HEK293 (cell line): ENCODE measurements at regions not wholly inside any gene's neighbourhood (a gene's known extent, or its start where the extent isn't known, plus 50 kb on each side); places are given as distances from the start of the nearest gene placed in this dataset.

ENCODE experiments used
- EGR2 ChIP-seq: fragments of 450-650 bp; formaldehyde crosslinking; IDR thresholded peaks from 2 replicates; pipeline ENCODE4 v1.5.1; 2016; ENCODE audit warnings: low read depth, missing biosample characterization, missing genetic modification characterization
- KLF1 ChIP-seq: fragments of 450-650 bp; formaldehyde crosslinking; IDR thresholded peaks from 2 replicates; pipeline ENCODE4 v1.5.1; 2016; ENCODE audit warnings: missing biosample characterization, missing genetic modification characterization
- KLF10 ChIP-seq: fragments of 450-650 bp; IDR thresholded peaks from 2 replicates; pipeline ENCODE4 v1.5.1; 2018; ENCODE audit warnings: missing biosample characterization, mild to moderate bottlenecking, missing genetic modification characterization
- KLF8 ChIP-seq: fragments of 450-650 bp; formaldehyde crosslinking; IDR thresholded peaks from 2 replicates; pipeline ENCODE4 v1.5.1; 2016; ENCODE audit warnings: missing biosample characterization, missing genetic modification characterization
- OSR2 ChIP-seq: fragments of 450-650 bp; formaldehyde crosslinking; IDR thresholded peaks from 2 replicates; pipeline ENCODE4 v1.5.1; 2016; ENCODE audit warnings: missing biosample characterization, missing genetic modification characterization
- YY1 ChIP-seq: fragments of 450-650 bp; formaldehyde crosslinking; IDR thresholded peaks from 2 replicates; pipeline ENCODE4 v1.5.1; 2018; ENCODE audit warnings: missing biosample characterization, missing genetic modification characterization
- ZEB2 ChIP-seq: fragments of 450-650 bp; formaldehyde crosslinking; IDR thresholded peaks from 2 replicates; pipeline ENCODE4 v1.5.1; 2016; ENCODE audit warnings: missing biosample characterization, missing genetic modification characterization
- ZNF138 ChIP-seq: fragments of 450-650 bp; formaldehyde crosslinking; IDR thresholded peaks from 2 replicates; pipeline ENCODE4 v1.5.1; 2016; ENCODE audit warnings: missing biosample characterization, missing genetic modification characterization, borderline replicate concordance
- ZNF140 ChIP-seq: fragments of 450-650 bp; formaldehyde crosslinking; IDR thresholded peaks from 2 replicates; pipeline ENCODE4 v1.5.1; 2016; ENCODE audit warnings: missing biosample characterization, missing genetic modification characterization
- ZNF169 ChIP-seq: fragments of 450-650 bp; formaldehyde crosslinking; IDR thresholded peaks from 2 replicates; pipeline ENCODE4 v1.5.1; 2016; ENCODE audit warnings: missing biosample characterization, missing genetic modification characterization
- ZNF214 ChIP-seq: fragments of 450-650 bp; formaldehyde crosslinking; IDR thresholded peaks from 2 replicates; pipeline ENCODE4 v1.5.1; 2017; ENCODE audit warnings: missing biosample characterization, mild to moderate bottlenecking, missing genetic modification characterization, borderline replicate concordance
- ZNF24 ChIP-seq: fragments of 450-650 bp; formaldehyde crosslinking; IDR thresholded peaks from 2 replicates; pipeline ENCODE4 v1.5.1; 2016; ENCODE audit warnings: missing biosample characterization, missing genetic modification characterization
- ZNF274 ChIP-seq, 2 experiments: fragments of 200-500 bp in 1 of 2; fragments of 450-650 bp in 1 of 2; sonication (Bioruptor generic) in 1 of 2; formaldehyde crosslinking in 1 of 2; IDR thresholded peaks; 2 replicates each; pipeline versions ENCODE4 v1.5.1 to v1.6.1; 2014 to 2016; ENCODE audit warnings: borderline replicate concordance in 1 of 2, inconsistent platforms in 1 of 2, low read length in 1 of 2, missing biosample characterization in 1 of 2, missing genetic modification characterization in 1 of 2
- ZNF292 ChIP-seq: fragments of 450-650 bp; formaldehyde crosslinking; IDR thresholded peaks from 2 replicates; pipeline ENCODE4 v1.5.1; 2016; ENCODE audit warnings: low read depth, missing biosample characterization, missing genetic modification characterization, borderline replicate concordance
- ZNF37A ChIP-seq: fragments of 450-650 bp; IDR thresholded peaks from 2 replicates; pipeline ENCODE4 v1.5.1; 2018; ENCODE audit warnings: missing biosample characterization, missing genetic modification characterization
- ZNF426 ChIP-seq: fragments of 450-650 bp; formaldehyde crosslinking; IDR thresholded peaks from 2 replicates; pipeline ENCODE4 v1.5.1; 2017; ENCODE audit warnings: missing biosample characterization, missing genetic modification characterization, mild to moderate bottlenecking, inconsistent platforms, moderate library complexity
- ZNF560 ChIP-seq: fragments of 450-650 bp; formaldehyde crosslinking; IDR thresholded peaks from 2 replicates; pipeline ENCODE4 v1.5.1; 2017; ENCODE audit warnings: missing biosample characterization, missing genetic modification characterization, borderline replicate concordance
- ZNF571 ChIP-seq: fragments of 450-650 bp; formaldehyde crosslinking; IDR thresholded peaks from 2 replicates; pipeline ENCODE4 v1.5.0; 2017; ENCODE audit warnings: missing biosample characterization, missing genetic modification characterization
- ZNF670 ChIP-seq: fragments of 450-650 bp; formaldehyde crosslinking; IDR thresholded peaks from 2 replicates; pipeline ENCODE4 v1.5.1; 2016; ENCODE audit warnings: missing biosample characterization, missing genetic modification characterization, low read depth
- ZNF747 ChIP-seq: fragments of 450-650 bp; formaldehyde crosslinking; IDR thresholded peaks from 2 replicates; pipeline ENCODE4 v1.5.1; 2016; ENCODE audit warnings: missing biosample characterization, missing genetic modification characterization
- ZNF76 ChIP-seq: fragments of 450-650 bp; formaldehyde crosslinking; IDR thresholded peaks from 2 replicates; pipeline ENCODE4; 2016; ENCODE audit warnings: low read depth, missing biosample characterization, missing genetic modification characterization, borderline replicate concordance
- ZNF830 ChIP-seq: fragments of 450-650 bp; IDR thresholded peaks from 2 replicates; pipeline ENCODE4 v1.5.0; 2018; ENCODE audit warnings: missing biosample characterization, missing genetic modification characterization, low read depth, mild to moderate bottlenecking, moderate library complexity
- ZNF837 ChIP-seq: fragments of 450-650 bp; formaldehyde crosslinking; IDR thresholded peaks from 2 replicates; pipeline ENCODE4 v1.5.1; 2016; ENCODE audit warnings: missing biosample characterization, missing genetic modification characterization
- ZSCAN30 ChIP-seq: fragments of 450-650 bp; IDR thresholded peaks from 2 replicates; pipeline ENCODE4 v1.5.1; 2018; ENCODE audit warnings: missing biosample characterization, mild to moderate bottlenecking, missing genetic modification characterization, moderate library complexity
- TF ChIP-seq, protein P1 (sequence below): fragments of 450-650 bp; formaldehyde crosslinking; IDR thresholded peaks from 2 replicates; pipeline ENCODE4 v1.5.1; 2016; ENCODE audit warnings: missing biosample characterization, missing genetic modification characterization, borderline replicate concordance
- TF ChIP-seq, protein P2 (sequence below): fragments of 450-650 bp; formaldehyde crosslinking; IDR thresholded peaks from 2 replicates; pipeline ENCODE4 v1.5.1; 2016; ENCODE audit warnings: missing biosample characterization, missing genetic modification characterization
- TF ChIP-seq, protein P3 (sequence below): fragments of 450-650 bp; formaldehyde crosslinking; conservative IDR thresholded peaks from 2 replicates; pipeline ENCODE4 v1.5.1; 2016; ENCODE audit warnings: low read depth, missing biosample characterization, missing genetic modification characterization
- TF ChIP-seq, protein P4 (sequence below): fragments of 450-650 bp; formaldehyde crosslinking; IDR thresholded peaks from 2 replicates; pipeline ENCODE4 v1.5.1; 2016; ENCODE audit warnings: missing biosample characterization, missing genetic modification characterization

DNA sequence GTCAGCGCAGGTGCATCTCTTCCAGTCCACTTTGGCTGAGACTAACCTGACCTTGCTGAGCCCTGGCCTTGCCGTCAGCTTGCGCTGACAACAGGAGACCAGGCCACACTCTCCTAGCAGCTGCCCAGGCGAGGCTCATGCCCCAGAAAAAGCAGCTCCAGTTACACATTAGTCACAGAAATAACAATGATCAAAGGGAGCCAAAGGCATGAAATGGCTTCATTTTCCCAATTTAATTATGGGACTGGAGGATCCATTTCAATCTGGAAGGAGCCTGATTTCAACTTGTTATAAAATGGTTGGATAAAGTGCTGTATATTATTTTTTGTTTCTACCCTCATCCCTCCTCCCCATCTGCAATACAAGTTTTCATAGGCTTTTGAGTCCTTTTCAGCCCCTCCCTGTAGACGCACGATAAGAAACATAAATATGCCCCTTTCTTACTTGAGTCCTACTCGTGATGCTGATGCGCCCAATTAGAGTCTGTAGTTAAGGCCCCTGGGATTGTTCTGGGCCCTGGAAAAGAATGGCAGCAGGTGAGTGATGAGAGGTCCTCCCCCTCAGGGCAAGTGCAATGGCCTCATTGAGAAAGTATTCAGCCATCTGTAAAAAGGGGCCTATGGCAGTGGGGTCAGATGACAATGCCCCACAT, 376.0 kb downstream of the C12orf75 start (continued):
- no peak for TF ChIP-seq KLF10 (tag by site-specific recombination)
- TF ChIP-seq EGR2 = no peak
- no peak for TF ChIP-seq ZNF140 (tag by site-specific recombination)
- TF ChIP-seq OSR2 (tag by site-specific recombination) = no peak; the same call in 1 of the 2 replicates
- TF ChIP-seq, protein P1, sequence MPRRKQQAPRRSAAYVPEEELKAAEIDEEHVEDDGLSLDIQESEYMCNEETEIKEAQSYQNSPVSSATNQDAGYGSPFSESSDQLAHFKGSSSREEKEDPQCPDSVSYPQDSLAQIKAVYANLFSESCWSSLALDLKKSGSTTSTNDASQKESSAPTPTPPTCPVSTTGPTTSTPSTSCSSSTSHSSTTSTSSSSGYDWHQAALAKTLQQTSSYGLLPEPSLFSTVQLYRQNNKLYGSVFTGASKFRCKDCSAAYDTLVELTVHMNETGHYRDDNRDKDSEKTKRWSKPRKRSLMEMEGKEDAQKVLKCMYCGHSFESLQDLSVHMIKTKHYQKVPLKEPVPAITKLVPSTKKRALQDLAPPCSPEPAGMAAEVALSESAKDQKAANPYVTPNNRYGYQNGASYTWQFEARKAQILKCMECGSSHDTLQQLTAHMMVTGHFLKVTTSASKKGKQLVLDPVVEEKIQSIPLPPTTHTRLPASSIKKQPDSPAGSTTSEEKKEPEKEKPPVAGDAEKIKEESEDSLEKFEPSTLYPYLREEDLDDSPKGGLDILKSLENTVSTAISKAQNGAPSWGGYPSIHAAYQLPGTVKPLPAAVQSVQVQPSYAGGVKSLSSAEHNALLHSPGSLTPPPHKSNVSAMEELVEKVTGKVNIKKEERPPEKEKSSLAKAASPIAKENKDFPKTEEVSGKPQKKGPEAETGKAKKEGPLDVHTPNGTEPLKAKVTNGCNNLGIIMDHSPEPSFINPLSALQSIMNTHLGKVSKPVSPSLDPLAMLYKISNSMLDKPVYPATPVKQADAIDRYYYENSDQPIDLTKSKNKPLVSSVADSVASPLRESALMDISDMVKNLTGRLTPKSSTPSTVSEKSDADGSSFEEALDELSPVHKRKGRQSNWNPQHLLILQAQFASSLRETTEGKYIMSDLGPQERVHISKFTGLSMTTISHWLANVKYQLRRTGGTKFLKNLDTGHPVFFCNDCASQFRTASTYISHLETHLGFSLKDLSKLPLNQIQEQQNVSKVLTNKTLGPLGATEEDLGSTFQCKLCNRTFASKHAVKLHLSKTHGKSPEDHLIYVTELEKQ = peak; percentile 46; the same call in 1 of the 2 replicates
- no peak for TF ChIP-seq ZNF426
- TF ChIP-seq ZSCAN30 (tag by site-specific recombination) = no peak
- TF ChIP-seq ZNF138 = no peak
- TF ChIP-seq, protein P2, sequence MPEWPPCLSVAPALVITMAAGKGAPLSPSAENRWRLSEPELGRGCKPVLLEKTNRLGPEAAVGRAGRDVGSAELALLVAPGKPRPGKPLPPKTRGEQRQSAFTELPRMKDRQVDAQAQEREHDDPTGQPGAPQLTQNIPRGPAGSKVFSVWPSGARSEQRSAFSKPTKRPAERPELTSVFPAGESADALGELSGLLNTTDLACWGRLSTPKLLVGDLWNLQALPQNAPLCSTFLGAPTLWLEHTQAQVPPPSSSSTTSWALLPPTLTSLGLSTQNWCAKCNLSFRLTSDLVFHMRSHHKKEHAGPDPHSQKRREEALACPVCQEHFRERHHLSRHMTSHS = no peak
- no peak for TF ChIP-seq ZNF571
- TF ChIP-seq, protein P3, sequence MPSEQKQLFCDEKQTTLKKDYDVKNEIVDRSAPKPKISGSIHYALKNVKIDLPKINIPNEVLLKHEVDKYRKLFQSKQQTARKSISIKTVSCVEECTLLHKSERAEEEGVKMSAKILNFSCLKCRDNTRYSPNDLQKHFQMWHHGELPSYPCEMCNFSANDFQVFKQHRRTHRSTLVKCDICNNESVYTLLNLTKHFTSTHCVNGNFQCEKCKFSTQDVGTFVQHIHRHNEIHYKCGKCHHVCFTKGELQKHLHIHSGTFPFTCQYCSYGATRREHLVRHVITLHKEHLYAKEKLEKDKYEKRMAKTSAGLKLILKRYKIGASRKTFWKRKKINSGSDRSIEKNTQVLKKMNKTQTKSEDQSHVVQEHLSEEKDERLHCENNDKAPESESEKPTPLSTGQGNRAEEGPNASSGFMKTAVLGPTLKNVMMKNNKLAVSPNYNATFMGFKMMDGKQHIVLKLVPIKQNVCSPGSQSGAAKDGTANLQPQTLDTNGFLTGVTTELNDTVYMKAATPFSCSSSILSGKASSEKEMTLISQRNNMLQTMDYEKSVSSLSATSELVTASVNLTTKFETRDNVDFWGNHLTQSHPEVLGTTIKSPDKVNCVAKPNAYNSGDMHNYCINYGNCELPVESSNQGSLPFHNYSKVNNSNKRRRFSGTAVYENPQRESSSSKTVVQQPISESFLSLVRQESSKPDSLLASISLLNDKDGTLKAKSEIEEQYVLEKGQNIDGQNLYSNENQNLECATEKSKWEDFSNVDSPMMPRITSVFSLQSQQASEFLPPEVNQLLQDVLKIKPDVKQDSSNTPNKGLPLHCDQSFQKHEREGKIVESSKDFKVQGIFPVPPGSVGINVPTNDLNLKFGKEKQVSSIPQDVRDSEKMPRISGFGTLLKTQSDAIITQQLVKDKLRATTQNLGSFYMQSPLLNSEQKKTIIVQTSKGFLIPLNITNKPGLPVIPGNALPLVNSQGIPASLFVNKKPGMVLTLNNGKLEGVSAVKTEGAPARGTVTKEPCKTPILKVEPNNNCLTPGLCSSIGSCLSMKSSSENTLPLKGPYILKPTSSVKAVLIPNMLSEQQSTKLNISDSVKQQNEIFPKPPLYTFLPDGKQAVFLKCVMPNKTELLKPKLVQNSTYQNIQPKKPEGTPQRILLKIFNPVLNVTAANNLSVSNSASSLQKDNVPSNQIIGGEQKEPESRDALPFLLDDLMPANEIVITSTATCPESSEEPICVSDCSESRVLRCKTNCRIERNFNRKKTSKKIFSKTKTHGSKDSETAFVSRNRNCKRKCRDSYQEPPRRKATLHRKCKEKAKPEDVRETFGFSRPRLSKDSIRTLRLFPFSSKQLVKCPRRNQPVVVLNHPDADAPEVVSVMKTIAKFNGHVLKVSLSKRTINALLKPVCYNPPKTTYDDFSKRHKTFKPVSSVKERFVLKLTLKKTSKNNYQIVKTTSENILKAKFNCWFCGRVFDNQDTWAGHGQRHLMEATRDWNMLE (tag by site-specific recombination) = no peak
- peak; percentile 45 for TF ChIP-seq KLF1
- TF ChIP-seq, protein P4, sequence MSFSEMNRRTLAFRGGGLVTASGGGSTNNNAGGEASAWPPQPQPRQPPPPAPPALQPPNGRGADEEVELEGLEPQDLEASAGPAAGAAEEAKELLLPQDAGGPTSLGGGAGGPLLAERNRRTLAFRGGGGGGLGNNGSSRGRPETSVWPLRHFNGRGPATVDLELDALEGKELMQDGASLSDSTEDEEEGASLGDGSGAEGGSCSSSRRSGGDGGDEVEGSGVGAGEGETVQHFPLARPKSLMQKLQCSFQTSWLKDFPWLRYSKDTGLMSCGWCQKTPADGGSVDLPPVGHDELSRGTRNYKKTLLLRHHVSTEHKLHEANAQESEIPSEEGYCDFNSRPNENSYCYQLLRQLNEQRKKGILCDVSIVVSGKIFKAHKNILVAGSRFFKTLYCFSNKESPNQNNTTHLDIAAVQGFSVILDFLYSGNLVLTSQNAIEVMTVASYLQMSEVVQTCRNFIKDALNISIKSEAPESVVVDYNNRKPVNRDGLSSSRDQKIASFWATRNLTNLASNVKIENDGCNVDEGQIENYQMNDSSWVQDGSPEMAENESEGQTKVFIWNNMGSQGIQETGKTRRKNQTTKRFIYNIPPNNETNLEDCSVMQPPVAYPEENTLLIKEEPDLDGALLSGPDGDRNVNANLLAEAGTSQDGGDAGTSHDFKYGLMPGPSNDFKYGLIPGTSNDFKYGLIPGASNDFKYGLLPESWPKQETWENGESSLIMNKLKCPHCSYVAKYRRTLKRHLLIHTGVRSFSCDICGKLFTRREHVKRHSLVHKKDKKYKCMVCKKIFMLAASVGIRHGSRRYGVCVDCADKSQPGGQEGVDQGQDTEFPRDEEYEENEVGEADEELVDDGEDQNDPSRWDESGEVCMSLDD (tag by site-specific recombination) = no peak
- no peak for TF ChIP-seq ZNF670
- no peak for TF ChIP-seq ZNF830 (tag by site-specific recombination)
- no peak for TF ChIP-seq ZNF292 (tag by site-specific recombination)
- no peak for TF ChIP-seq ZNF560 (tag by site-specific recombination)
- TF ChIP-seq ZNF837 (tag by site-specific recombination) = no peak
- TF ChIP-seq ZNF274 (IDR thresholded peaks at IDR 0.05; ENCODE audit: low read length) = no peak
- no peak for TF ChIP-seq ZNF274 (tag by site-specific recombination; IDR thresholded peaks at IDR 0.05; ENCODE audit: borderline replicate concordance)
- no peak for TF ChIP-seq ZNF747 (tag by site-specific recombination)
- peak; percentile 78 for TF ChIP-seq ZEB2
- TF ChIP-seq YY1 (tag by site-specific recombination) = no peak
- TF ChIP-seq ZNF214 (tag by site-specific recombination) = no peak
- TF ChIP-seq ZNF169 = no peak
- TF ChIP-seq ZNF37A (tag by site-specific recombination) = no peak
- no peak for TF ChIP-seq ZNF76 (tag by site-specific recombination)
- no peak; the same call in 1 of the 2 replicates for TF ChIP-seq KLF8 (tag by site-specific recombination)
- TF ChIP-seq ZNF24 = 0 out of 2 replicates have a peak, but pooled peaks have one; percentile 26
